Gastrocnemius medialis (tissue), 4 donors: ENCODE measurements at regions not wholly inside any gene's neighbourhood (a gene's known extent, or its start where the extent isn't known, plus 50 kb on each side); places are given as distances from the start of the nearest gene placed in this dataset.

Source experiments
- ATAC-seq, 2 donors: fragments of 150-250 bp; one replicate each; pipeline ENCODE4 v1.9.1; 2016
- DNase-seq, 2 donors: peaks; one replicate each; pipeline ENCODE4 v3.0.0-alpha.2; 2019
- H3K27ac ChIP-seq, 4 donors: fragments of 200-600 bp; sonication (generic); 1 replicate in 1 of 4; 2 replicates in 3 of 4; pipeline ENCODE4 v1.5.1; 2016 to 2018; ENCODE audit warnings: mild to moderate bottlenecking in 2 of 4, moderate library complexity in 1 of 4
- H3K27me3 ChIP-seq, 3 donors: fragments of 200-600 bp; sonication (generic) in 2 of 3; 1 replicate in 1 of 3; 2 replicates in 2 of 3; pipeline versions ENCODE4 v1.5.1 to v1.6.0; 2016 to 2019; ENCODE audit warnings: mild to moderate bottlenecking in 1 of 3, moderate library complexity in 1 of 3
- H3K36me3 ChIP-seq, 2 donors: fragments of 200-600 bp; sonication (generic) in 1 of 2; one replicate each; pipeline ENCODE4 v1.5.1; 2017 to 2018
- H3K4me1 ChIP-seq, 2 donors: fragments of 200-600 bp; sonication (generic) in 1 of 2; one replicate each; pipeline ENCODE4 v1.5.1; 2016 to 2017; ENCODE audit warnings: mild to moderate bottlenecking in 2 of 2
- H3K4me3 ChIP-seq, 4 donors: fragments of 200-600 bp; sonication (generic) in 3 of 4; 1 replicate in 1 of 4; 2 replicates in 3 of 4; pipeline ENCODE4 v1.5.1; 2016 to 2019; ENCODE audit warnings: mild to moderate bottlenecking in 2 of 4
- H3K9me3 ChIP-seq, 3 donors: fragments of 200-600 bp; sonication (generic) in 2 of 3; 1 replicate in 1 of 3; 2 replicates in 2 of 3; pipeline ENCODE4 v1.5.1; 2016 to 2019
- POLR2A ChIP-seq, 2 donors: fragments of 450-650 bp; IDR thresholded peaks; one replicate each; pipeline ENCODE4 v1.6.1; 2017; ENCODE audit warnings: antibody characterized with exemption in 2 of 2, mild to moderate bottlenecking in 2 of 2, moderate library complexity in 2 of 2
- in situ Hi-C, 4 donors: fragments of 200-750 bp; cut with MboI; loops; one replicate each; pipeline versions ENCODE4 v1.15.0 to v1.8.0; 2017; ENCODE audit warnings: low sequenced_read_pairs in 4 of 4
- intact Hi-C: fragments of 100-400 bp; cut with DNase I; formaldehyde crosslinking; loops from one replicate; pipeline ENCODE4 v1.15.1; 2023; ENCODE audit warnings: low total_unique reads
- TF ChIP-seq, protein P1 (sequence below), 5 experiments: fragments of 450-650 bp in 3 of 5; fragments of 200-600 bp in 2 of 5; sonication (generic) in 2 of 5; IDR thresholded peaks in 4 of 5; conservative IDR thresholded peaks in 1 of 5; 1 replicate in 4 of 5; 2 replicates in 1 of 5; pipeline ENCODE4 v1.5.1; 2016 to 2019; ENCODE audit warnings: antibody characterized with exemption in 5 of 5, mild to moderate bottlenecking in 3 of 5, moderate library complexity in 3 of 5

DNA sequence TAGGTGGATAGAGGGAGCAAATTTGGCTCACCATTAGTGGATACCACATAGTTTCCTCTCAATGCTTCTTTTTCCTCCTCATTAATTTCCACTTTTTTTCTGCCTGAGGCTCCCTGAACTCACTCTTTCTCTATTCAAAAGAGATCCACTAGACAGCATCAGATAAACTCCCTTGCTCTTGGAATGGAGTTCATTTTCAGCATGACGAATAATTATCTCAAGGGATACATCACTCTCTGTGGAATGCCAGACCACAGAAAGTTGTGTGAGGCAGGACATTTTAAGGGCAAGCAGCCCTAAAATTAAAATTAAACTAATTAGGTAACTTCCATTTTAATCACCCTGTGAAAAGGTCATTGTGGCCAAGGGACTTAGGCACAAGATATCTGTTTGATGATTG lies 1920.1 kb upstream of the CELF4 start:
- in situ Hi-C loops (no loop called here), intact Hi-C loops (no loop called here)
- no peak overlapping the region for H3K27ac ChIP-seq
- ATAC-seq (no peak), DNase-seq (no peak)
- H3K36me3 ChIP-seq: no peaks in the 10 kb centered on the region
- no peak overlapping the region for H3K4me3 ChIP-seq
- no peaks in the 10 kb centered on the region for H3K9me3 ChIP-seq
- no peaks in the 10 kb centered on the region for H3K27me3 ChIP-seq
- H3K4me1 ChIP-seq: no peaks in the 10 kb centered on the region
- TF ChIP-seq, protein P1, sequence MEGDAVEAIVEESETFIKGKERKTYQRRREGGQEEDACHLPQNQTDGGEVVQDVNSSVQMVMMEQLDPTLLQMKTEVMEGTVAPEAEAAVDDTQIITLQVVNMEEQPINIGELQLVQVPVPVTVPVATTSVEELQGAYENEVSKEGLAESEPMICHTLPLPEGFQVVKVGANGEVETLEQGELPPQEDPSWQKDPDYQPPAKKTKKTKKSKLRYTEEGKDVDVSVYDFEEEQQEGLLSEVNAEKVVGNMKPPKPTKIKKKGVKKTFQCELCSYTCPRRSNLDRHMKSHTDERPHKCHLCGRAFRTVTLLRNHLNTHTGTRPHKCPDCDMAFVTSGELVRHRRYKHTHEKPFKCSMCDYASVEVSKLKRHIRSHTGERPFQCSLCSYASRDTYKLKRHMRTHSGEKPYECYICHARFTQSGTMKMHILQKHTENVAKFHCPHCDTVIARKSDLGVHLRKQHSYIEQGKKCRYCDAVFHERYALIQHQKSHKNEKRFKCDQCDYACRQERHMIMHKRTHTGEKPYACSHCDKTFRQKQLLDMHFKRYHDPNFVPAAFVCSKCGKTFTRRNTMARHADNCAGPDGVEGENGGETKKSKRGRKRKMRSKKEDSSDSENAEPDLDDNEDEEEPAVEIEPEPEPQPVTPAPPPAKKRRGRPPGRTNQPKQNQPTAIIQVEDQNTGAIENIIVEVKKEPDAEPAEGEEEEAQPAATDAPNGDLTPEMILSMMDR (IDR thresholded peaks at IDR 0.05 in 4 of 5, conservative IDR thresholded peaks at IDR 0.05 in 1 of 5): no peak
- no peak for TF ChIP-seq POLR2A (IDR thresholded peaks at IDR 0.05)

- DNase-seq: no peak
- H3K36me3 ChIP-seq: no peaks in the 10 kb centered on the region
- no peak overlapping the region for H3K4me3 ChIP-seq
- intact Hi-C loops: no loop called here
- in situ Hi-C loops: no loop called here
- no peak for TF ChIP-seq POLR2A (IDR thresholded peaks at IDR 0.05)
- TF ChIP-seq, protein P1 (IDR thresholded peaks at IDR 0.05 in 4 of 5, conservative IDR thresholded peaks at IDR 0.05 in 1 of 5): no peak
- H3K27ac ChIP-seq: no peak overlapping the region
- no peaks in the 10 kb centered on the region for H3K4me1 ChIP-seq
- H3K9me3 ChIP-seq: no peaks in the 10 kb centered on the region
- H3K27me3 ChIP-seq: no peaks in the 10 kb centered on the region
- ATAC-seq: no peak
Measured at GRCh38 chr18:39481281-39481680, 1915.7 kb upstream of the CELF4 start.

GRCh38 chr18:39480494-39481195 lies 1915.0 kb upstream of the CELF4 start:
- intact Hi-C loops: no loop called here
- no peaks in the 10 kb centered on the region for H3K27me3 ChIP-seq
- DNase-seq: no peak
- H3K27ac ChIP-seq: no peak overlapping the region
- ATAC-seq: no peak
- H3K9me3 ChIP-seq: no peaks in the 10 kb centered on the region
- in situ Hi-C loops: no loop called here
- TF ChIP-seq POLR2A (IDR thresholded peaks at IDR 0.05): no peak
- TF ChIP-seq, protein P1 (IDR thresholded peaks at IDR 0.05 in 4 of 5, conservative IDR thresholded peaks at IDR 0.05 in 1 of 5): no peak
- H3K4me3 ChIP-seq: no peak overlapping the region
- H3K36me3 ChIP-seq: no peaks in the 10 kb centered on the region
- H3K4me1 ChIP-seq: no peaks in the 10 kb centered on the region

DNA sequence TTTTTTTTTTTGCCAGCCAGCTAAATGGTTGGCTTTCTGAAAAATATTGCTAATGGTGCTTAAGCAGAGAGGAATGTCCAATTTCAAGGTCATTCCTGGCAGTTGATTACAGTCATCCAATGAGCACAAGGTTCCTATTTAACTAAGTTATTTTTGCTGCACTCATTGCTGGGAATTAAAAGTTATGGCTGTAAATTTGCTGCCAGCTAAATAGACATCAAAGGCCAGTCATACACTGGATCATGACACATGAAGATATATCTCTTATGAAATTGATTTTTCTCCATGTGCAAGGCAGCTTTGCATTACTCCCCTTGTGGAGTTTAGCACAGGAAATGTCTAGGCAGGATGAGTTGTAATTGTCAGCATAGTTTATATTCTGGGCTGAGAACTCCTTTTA lies 1898.4 kb upstream of the CELF4 start:
- no peak for TF ChIP-seq POLR2A (IDR thresholded peaks at IDR 0.05)
- TF ChIP-seq, protein P1 (IDR thresholded peaks at IDR 0.05 in 4 of 5, conservative IDR thresholded peaks at IDR 0.05 in 1 of 5): no peak
- DNase-seq (no peak), ATAC-seq (no peak)
- Histone ChIP-seq H3K4me3 (no peak overlapping the region), H3K9me3 (no peaks in the 10 kb centered on the region), H3K27me3 (no peaks in the 10 kb centered on the region), H3K27ac (no peak overlapping the region), H3K36me3 (no peaks in the 10 kb centered on the region), H3K4me1 (no peaks in the 10 kb centered on the region)
- in situ Hi-C loops: no loop called here
- intact Hi-C loops: no loop called here

DNA sequence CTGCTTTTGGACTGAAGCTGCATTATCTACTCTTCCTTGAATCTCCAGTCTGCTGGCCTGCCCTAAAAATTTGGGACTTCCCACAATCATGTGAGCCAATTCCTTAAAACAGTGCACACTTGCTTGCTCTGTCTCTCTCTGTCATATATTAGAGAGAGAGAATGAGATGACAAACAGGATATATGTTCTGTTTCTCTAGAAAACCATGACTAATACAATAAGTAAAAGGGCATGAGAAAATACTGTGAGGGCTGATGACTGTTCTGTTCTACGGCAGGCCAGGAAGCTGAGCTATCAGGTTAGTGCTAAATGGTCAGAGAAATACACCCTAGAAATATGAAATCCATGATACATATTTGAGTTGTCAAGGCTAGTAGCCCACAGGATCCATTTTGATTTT lies 1896.8 kb upstream of the CELF4 start:
- no peak overlapping the region for H3K27ac ChIP-seq
- H3K9me3 ChIP-seq: no peaks in the 10 kb centered on the region
- in situ Hi-C loops: no loop called here
- TF ChIP-seq, protein P1 (IDR thresholded peaks at IDR 0.05 in 4 of 5, conservative IDR thresholded peaks at IDR 0.05 in 1 of 5): no peak
- TF ChIP-seq POLR2A (IDR thresholded peaks at IDR 0.05): no peak
- H3K27me3 ChIP-seq: no peaks in the 10 kb centered on the region
- intact Hi-C loops: no loop called here
- H3K4me3 ChIP-seq: no peak overlapping the region
- H3K36me3 ChIP-seq: no peaks in the 10 kb centered on the region
- DNase-seq (no peak), ATAC-seq (no peak)
- H3K4me1 ChIP-seq: no peaks in the 10 kb centered on the region
